IMR-90 (cell line): ENCODE measurements at regions not wholly inside any gene's neighbourhood (a gene's known extent, or its start where the extent isn't known, plus 50 kb on each side); places are given as distances from the start of the nearest gene placed in this dataset.

Experiments
- CTCF ChIP-seq: conservative IDR thresholded peaks from 2 replicates; pipeline ENCODE4 v1.5.1; 2012; ENCODE audit warnings: mild to moderate bottlenecking, low read depth, low read length, improper control_type of control experiment
- ELK1 ChIP-seq: fragments of 150-350 bp; IDR thresholded peaks from 2 replicates; pipeline ENCODE4 v1.6.1; 2016; ENCODE audit warnings: low read depth, mild to moderate bottlenecking, low read length, moderate library complexity, borderline replicate concordance
- MAFK ChIP-seq: IDR thresholded peaks from 2 replicates; pipeline ENCODE4 v1.6.1; 2012; ENCODE audit warnings: low read depth, low read length, improper control_type of control experiment
- POLR2A ChIP-seq: IDR thresholded peaks from 2 replicates; pipeline ENCODE4 v1.6.1; 2012; ENCODE audit warnings: mild to moderate bottlenecking, low read depth, low read length
- RAD21 ChIP-seq: IDR thresholded peaks from 2 replicates; pipeline ENCODE4 v1.6.1; 2012; ENCODE audit warnings: low read length, improper control_type of control experiment

GRCh38 chr18:73793386-73793785 lies 354.2 kb downstream of the FBXO15 start:
- TF ChIP-seq POLR2A (no peak), CTCF (no peak), MAFK (no peak), RAD21 (no peak), ELK1 (no peak)
